ENCODE measurements at regions not wholly inside any gene's neighbourhood (a gene's known extent, or its start where the extent isn't known, plus 50 kb on each side); places are given as distances from the start of the nearest gene placed in this dataset.

GRCh38 chr14:101074196-101075024, 170.9 kb upstream of the RTL1 start:
- H3K4me3 ChIP-seq (replicated peaks; ENCODE audit: low read depth, low read length): no peak overlapping the region
- TF ChIP-seq CTCF (IDR thresholded peaks at IDR 0.05; ENCODE audit: low read depth, low read length, missing control alignments): no peak
- no peak for DNase-seq (ENCODE audit: extremely low read depth, low read depth)

GRCh38 chr14:101075025-101075800, 171.7 kb upstream of the RTL1 start:
- no peak for DNase-seq (ENCODE audit: extremely low read depth, low read depth)
- TF ChIP-seq CTCF (IDR thresholded peaks at IDR 0.05; ENCODE audit: low read depth, low read length, missing control alignments): no peak

DNA sequence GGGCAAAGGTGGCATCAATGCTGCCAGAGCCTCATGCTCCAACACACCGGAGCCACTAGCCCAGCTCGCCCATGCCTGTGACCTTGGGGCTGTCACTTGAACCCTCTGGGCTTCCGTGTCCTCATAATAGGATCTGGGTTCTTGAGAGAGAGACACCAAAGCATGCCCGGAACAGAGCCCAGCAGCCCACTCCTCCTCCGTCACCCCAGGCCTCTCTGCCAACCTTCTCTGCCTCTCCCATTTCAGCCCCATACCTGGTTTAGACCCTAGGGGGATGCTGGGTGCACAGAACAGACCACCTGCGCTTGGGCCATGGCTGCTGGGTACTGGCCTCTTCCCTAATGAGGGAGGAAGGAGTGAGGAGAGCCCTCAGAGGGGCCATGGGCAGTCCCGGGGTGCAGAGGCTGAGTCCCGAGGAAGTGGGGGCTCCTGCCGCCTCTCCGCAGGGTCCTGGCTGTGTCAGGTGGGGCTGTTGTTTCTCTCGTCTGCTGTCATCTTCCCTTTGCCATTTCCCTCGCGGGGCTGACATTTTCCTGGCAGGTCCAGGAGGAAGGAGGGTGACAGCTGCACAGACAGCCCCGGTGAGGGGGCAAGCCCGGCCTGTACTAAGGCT, 172.4 kb upstream of the RTL1 start:
- no peak for TF ChIP-seq CTCF (IDR thresholded peaks at IDR 0.05; ENCODE audit: low read depth, low read length, missing control alignments)
- no peak overlapping the region for H3K4me3 ChIP-seq (replicated peaks; ENCODE audit: low read depth, low read length)
- no peak for DNase-seq (ENCODE audit: extremely low read depth, low read depth)

More at GRCh38 chr14:101075025-101075800, 171.7 kb upstream of the RTL1 start:
- no peak overlapping the region for H3K4me3 ChIP-seq (replicated peaks; ENCODE audit: low read depth, low read length)

- TF ChIP-seq CTCF (IDR thresholded peaks at IDR 0.05; ENCODE audit: low read depth, low read length, missing control alignments): no peak
- no peak overlapping the region for H3K4me3 ChIP-seq (replicated peaks; ENCODE audit: low read depth, low read length)
- DNase-seq (ENCODE audit: extremely low read depth, low read depth): no peak
Measured at GRCh38 chr14:101076451-101077198, 173.1 kb upstream of the RTL1 start.

DNA sequence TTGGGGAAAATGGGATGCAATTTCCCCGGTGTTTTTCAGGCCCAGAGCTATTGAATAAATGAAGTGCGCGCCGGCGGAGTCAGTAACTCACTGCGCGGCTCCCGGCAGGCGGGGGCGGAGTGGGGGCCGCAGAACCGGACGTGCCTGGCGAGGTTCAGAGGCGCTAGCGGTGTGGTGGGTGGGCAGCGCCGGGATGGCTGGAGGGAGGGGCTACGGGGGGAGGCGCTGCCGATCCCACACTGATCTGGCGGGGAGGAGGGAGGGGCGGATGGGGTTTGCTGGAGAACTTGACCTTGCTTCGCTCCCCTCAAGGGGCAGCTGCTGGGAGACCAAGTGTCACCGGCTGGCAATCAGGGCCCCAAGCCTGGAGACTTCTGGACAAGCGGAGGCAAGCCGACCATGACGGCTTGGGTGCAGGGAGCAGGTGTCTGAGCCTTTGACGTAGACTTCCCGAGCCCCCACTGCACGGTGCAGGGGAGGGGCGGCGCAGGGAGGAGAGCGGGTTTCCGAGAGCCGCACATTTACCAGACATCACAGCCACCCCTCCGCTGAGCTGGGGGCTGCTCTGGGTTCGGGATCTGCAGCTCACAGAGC, 174.1 kb upstream of the RTL1 start:
- DNase-seq (ENCODE audit: extremely low read depth, low read depth): no peak
- no peak overlapping the region for H3K4me3 ChIP-seq (replicated peaks; ENCODE audit: low read depth, low read length)
- no peak for TF ChIP-seq CTCF (IDR thresholded peaks at IDR 0.05; ENCODE audit: low read depth, low read length, missing control alignments)

All from HFF-Myc (cell line).